Naive thymus-derived CD8-positive, alpha-beta T cell (primary cell): ENCODE measurements at regions not wholly inside any gene's neighbourhood (a gene's known extent, or its start where the extent isn't known, plus 50 kb on each side); places are given as distances from the start of the nearest gene placed in this dataset.
A peak's percentile ranks its signal among the peaks of the same experiment; 100 is the strongest.

Source experiments
- ATAC-seq, 2 donors: fragments of 150-1000 bp; cut with Tn5 transposase in 1 of 2; sonication (Bioruptor Pico), chemical (Tn5 transposase) in 1 of 2; 1 replicate in 1 of 2; 2 replicates in 1 of 2; pipeline ENCODE4 v1.10.0; 2021; ENCODE audit warnings: mild to moderate bottlenecking in 2 of 2, moderate library complexity in 2 of 2
- POLR2A ChIA-PET: fragments of 350-600 bp; sonication (Branson Sonifier 250); formaldehyde crosslinking; loops from one replicate; lab custom pipeline; 2021; ENCODE audit warnings: antibody characterized with exemption; lab: Charles Lee
- DNase-seq, 10 donors: peaks; one replicate each; pipeline versions ENCODE4 v3.0.0 to v3.0.0-alpha.2; 2020 to 2022
- H3K27ac Mint-ChIP-seq, 10 donors: one replicate each; pipeline ENCODE4 v1.8.0; 2020 to 2022; ENCODE audit warnings: mild to moderate bottlenecking in 10 of 10, mixed read lengths in 10 of 10, moderate library complexity in 4 of 10, inconsistent platforms in 1 of 10
- H3K27me3 Mint-ChIP-seq, 5 donors: one replicate each; pipeline ENCODE4 v1.8.0; 2021 to 2022; ENCODE audit warnings: mixed read lengths in 5 of 5
- H3K36me3 Mint-ChIP-seq, 3 donors: one replicate each; pipeline ENCODE4 v1.8.0; 2020 to 2022; ENCODE audit warnings: mixed read lengths in 3 of 3, mild to moderate bottlenecking in 2 of 3, inconsistent platforms in 1 of 3
- H3K4me1 Mint-ChIP-seq, 4 donors: one replicate each; pipeline ENCODE4 v1.8.0; 2021 to 2022; ENCODE audit warnings: mixed read lengths in 4 of 4
- H3K4me3 Mint-ChIP-seq, 10 donors: one replicate each; pipeline ENCODE4 v1.8.0; 2020 to 2022; ENCODE audit warnings: mild to moderate bottlenecking in 10 of 10, mixed read lengths in 10 of 10, moderate library complexity in 6 of 10, inconsistent platforms in 1 of 10
- H3K9me3 Mint-ChIP-seq, 9 donors: one replicate each; pipeline ENCODE4 v1.8.0; 2020 to 2022; ENCODE audit warnings: mixed read lengths in 9 of 9, mild to moderate bottlenecking in 3 of 9, inconsistent platforms in 1 of 9, moderate library complexity in 1 of 9

GRCh38 chr6:7050872-7051779, 56.6 kb upstream of the RREB1 start:
- H3K27me3 Mint-ChIP-seq = no peaks in the 10 kb centered on the region
- POLR2A ChIA-PET = interaction anchor here (1.1 to 3.7 kb wide), 4 partner anchors 22 to 57 kb away, joined by 4 to 22 read pairs (median 10); partner anchors contain the start of gene RREB1
- ATAC-seq = peak; percentile 63 to 77
- H3K36me3 Mint-ChIP-seq = no peaks in the 10 kb centered on the region
- H3K4me1 Mint-ChIP-seq = peaks cover 3 to 21% (median 12%) of the 10 kb centered on the region in 4 donors
- no peaks in the 10 kb centered on the region for H3K9me3 Mint-ChIP-seq
- H3K27ac Mint-ChIP-seq = peak overlapping the region in 9 of 10 donors; percentile 36 to 84 (median 79)
- H3K4me3 Mint-ChIP-seq = peak overlapping the region; percentile 45 to 89 (median 73)
- DNase-seq = peak in 9 of 10 donors; percentile 31 to 66 (median 54)

GRCh38 chr6:7051780-7052442, 55.9 kb upstream of the RREB1 start:
- peak overlapping the region; percentile 48 to 90 (median 75) for H3K4me3 Mint-ChIP-seq
- no peaks in the 10 kb centered on the region for H3K9me3 Mint-ChIP-seq
- POLR2A ChIA-PET = interaction anchor here (1.1 to 3.7 kb wide), 5 partner anchors 21 to 86 kb away, joined by 4 to 22 read pairs (median 8); partner anchors contain the start of gene RREB1
- DNase-seq = peak; percentile 53 to 79 (median 58)
- H3K27me3 Mint-ChIP-seq = no peaks in the 10 kb centered on the region
- no peaks in the 10 kb centered on the region for H3K36me3 Mint-ChIP-seq
- H3K27ac Mint-ChIP-seq = peak overlapping the region in 5 of 10 donors; percentile 11 to 82 (median 68)
- H3K4me1 Mint-ChIP-seq = peaks cover 7 to 25% (median 16%) of the 10 kb centered on the region in 4 donors
- peak; percentile 78 to 84 for ATAC-seq

GRCh38 chr6:7052443-7053011, 55.2 kb upstream of the RREB1 start:
- peaks cover 7 to 25% (median 17%) of the 10 kb centered on the region in 4 donors for H3K4me1 Mint-ChIP-seq
- peak; percentile 21 to 31 for ATAC-seq
- POLR2A ChIA-PET = interaction anchor here (0.7 to 3.7 kb wide), 8 partner anchors 9 to 85 kb away, joined by 3 to 22 read pairs (median 6); partner anchors contain the start of gene RREB1
- no peaks in the 10 kb centered on the region for H3K9me3 Mint-ChIP-seq
- peak overlapping the region; percentile 18 to 95 (median 85) for H3K27ac Mint-ChIP-seq
- DNase-seq = peak in 8 of 10 donors; percentile 6 to 66 (median 18)
- H3K4me3 Mint-ChIP-seq = peak overlapping the region; percentile 36 to 90 (median 78)
- no peaks in the 10 kb centered on the region for H3K27me3 Mint-ChIP-seq
- no peaks in the 10 kb centered on the region for H3K36me3 Mint-ChIP-seq

GRCh38 chr6:7053125-7053774, 54.5 kb upstream of the RREB1 start:
- POLR2A ChIA-PET = interaction anchor here (0.7 to 3.7 kb wide), 8 partner anchors 10 to 278 kb away, joined by 3 to 22 read pairs (median 4); partner anchors contain the start of gene RREB1
- ATAC-seq = no peak
- H3K4me1 Mint-ChIP-seq = peaks cover 7 to 26% (median 17%) of the 10 kb centered on the region in 4 donors
- H3K27ac Mint-ChIP-seq = peak overlapping the region in 9 of 10 donors; percentile 37 to 95 (median 85)
- no peak for DNase-seq
- peak overlapping the region; percentile 36 to 90 (median 78) for H3K4me3 Mint-ChIP-seq
- no peaks in the 10 kb centered on the region for H3K27me3 Mint-ChIP-seq
- no peaks in the 10 kb centered on the region for H3K36me3 Mint-ChIP-seq
- H3K9me3 Mint-ChIP-seq = no peaks in the 10 kb centered on the region
